ENCODE measurements at regions not wholly inside any gene's neighbourhood (a gene's known extent, or its start where the extent isn't known, plus 50 kb on each side); places are given as distances from the start of the nearest gene placed in this dataset.
"Not testable (repeated sequence)": the region's sequence is repeated elsewhere in the genome, so short reads cannot be mapped to it uniquely, and the experiment has no call there.

GRCh38 chr6:6818078-6818639, 229.6 kb downstream of the LY86 start:
- DNase-seq: no peak

DNA sequence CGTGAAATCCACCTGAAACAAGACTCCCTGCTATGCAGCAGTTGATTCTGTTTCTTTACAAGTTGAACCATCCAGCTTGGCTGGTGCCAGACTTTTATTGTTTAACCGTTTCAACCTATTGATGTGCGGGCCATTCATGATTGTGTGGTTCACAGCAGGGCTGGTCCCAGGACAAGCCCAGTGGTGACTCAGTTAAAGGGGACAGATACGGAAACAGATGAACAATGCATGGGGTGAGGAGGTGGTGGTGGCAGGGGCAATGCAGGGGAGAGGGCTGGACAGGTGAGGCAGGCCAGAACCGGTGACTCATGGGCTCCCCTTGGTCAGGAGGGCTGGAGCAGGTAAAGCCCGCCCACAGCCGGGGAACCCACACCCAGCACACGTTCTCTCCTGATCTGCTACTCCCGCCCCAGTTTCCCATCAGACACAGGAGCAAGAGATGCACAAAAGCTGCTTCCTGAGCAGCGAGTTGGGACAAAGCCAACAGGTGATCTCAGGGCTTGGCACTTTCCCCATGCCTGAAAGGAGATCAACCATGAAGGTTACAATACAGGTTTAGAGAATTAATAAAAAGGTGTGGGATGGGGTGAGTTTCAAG, 232.2 kb downstream of the LY86 start:
- no peak for DNase-seq

DNA sequence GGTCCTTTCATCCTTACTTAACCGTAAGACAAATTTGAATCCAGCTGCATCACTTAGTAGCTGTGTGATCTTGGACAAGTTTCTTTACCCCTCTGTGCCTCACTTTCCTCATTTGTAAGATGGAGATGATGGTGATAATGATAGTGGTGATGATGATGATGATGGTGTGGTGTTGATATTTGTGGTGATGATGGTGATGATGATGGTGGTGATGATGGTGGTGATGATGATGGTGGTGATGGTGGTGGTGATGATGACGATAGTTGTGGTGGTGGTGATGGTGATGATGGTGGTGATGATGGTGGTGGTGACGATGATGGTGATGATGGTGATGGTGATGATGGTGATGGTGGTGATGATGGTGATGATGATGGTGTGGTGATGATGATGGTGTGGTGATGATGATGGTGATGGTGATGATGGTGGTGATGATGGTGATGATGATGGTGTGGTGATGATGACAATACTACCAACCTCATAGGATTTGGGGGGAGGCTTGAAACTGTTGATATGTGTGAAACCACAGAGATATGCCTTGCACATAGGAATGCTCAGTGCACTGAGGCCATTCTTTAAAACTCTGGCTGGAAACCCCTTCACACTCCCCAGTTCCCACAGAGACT, 233.2 kb downstream of the LY86 start:
- no peak for DNase-seq

GRCh38 chr6:6823030-6823429, 234.5 kb downstream of the LY86 start:
- DNase-seq: no peak

DNA sequence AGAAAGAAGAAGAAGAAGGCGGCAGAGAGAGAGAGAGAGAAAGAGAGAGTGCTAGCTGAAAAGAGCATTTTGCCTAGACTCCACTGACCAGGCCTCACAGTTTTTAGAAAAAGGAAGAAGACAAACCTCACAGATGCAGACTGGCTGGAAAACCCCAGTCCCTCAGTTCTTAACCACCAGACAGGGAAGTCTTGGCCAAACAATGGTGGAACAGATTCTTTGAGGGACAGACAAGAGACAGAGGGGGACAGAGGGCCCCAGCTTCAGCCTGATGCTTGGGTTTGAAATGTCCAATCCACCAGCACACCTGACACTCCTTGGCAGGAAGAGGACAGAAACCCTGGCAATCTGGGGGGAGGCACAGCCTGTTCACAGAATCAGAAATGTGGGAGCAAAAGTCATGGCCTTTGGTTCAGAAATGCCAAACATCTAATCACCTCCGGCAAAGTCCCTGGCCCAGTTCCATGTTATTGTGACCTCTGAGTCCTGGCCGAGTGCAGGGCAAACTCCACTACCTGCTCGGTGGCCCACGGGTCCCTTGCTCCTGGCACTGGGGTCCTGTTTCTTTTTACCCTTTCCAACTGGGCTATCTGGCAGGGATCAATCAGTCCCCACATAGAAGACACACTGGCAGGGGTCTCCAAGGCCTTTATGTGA, 235.2 kb downstream of the LY86 start:
- peak in 1 of 2 donors; percentile 22 for DNase-seq

DNA sequence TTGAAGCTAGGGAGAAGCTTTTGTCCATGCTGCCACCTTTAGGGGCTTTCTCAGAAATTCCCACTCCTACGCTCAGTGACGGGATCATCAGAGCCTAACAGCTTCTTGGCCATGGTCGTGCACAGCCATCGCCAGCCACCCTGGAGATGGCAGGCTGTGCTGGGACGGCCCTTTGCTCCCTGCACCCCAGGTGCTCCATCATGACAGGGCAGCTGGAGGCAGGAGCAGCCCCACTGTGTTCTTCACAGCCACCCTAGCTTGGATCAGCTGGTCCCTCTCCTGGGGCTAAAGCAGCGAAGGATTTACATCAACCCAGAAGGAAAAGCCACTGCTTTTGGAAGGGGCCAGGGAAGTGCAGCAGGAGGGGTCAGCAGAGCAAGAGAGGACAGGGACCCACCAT, 235.9 kb downstream of the LY86 start:
- DNase-seq: no peak

- no peak for DNase-seq
These were observed 236.8 kb downstream of the LY86 start for GRCh38 chr6:6825193-6825784.

- DNase-seq: peak; percentile 10 to 48
These were observed 237.8 kb downstream of the LY86 start for GRCh38 chr6:6826095-6826901.

DNA sequence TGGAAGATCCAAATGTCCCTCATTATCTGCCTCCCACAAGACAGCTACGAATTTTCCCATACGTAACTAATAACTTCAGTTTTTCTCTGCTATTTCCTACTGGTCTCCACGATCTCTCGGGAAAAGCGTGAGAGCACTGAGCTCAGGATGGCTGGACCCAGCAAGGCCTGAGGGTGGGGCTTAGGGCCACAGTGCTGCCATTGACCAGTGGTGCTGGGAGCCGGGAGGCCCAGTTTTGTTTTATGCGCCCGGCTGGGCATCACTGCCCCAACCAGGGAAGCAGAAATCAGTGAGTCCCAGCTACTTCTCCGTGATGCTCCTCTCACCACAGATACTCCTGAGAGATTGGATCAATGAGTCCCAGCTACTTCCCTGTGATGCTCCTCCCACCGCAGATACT, 238.4 kb downstream of the LY86 start:
- no peak for DNase-seq

DNA sequence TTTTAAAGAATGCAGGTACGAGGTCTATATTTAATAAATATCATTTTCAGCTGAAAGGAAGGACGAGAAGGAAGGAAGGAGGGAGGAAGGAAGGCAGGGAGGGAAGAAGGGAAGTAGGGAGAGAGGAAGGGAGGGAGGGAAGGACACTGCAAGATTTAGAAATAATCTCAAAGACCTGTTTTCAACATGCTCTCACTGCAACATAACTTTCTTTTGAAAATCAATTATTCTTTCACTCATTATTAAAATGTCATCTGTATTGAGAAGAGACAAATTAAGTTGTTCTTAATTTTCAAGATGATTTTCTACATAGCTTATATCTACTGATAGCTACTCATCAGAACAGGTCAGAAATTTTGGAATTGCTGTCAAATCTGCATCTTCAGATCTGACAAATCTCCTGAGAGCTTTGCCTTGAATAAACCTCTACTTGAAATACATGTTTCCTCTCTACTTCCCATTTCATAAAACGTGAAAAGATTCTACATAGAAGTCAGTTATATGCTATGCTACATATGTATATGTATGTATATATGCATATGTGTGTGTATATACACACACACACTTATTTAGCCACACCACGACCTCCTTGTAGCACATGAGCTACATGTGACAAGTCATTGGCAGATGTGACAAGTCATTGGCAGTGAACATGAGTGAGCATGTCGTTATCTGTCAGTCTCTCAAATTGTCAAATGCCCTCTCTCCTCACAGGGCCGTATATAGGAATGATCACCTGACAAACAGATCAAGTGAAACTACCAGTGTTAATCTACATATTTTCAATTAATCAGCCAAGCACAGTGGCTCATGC, 241.6 kb downstream of the LY86 start:
- DNase-seq: no peak

DNA sequence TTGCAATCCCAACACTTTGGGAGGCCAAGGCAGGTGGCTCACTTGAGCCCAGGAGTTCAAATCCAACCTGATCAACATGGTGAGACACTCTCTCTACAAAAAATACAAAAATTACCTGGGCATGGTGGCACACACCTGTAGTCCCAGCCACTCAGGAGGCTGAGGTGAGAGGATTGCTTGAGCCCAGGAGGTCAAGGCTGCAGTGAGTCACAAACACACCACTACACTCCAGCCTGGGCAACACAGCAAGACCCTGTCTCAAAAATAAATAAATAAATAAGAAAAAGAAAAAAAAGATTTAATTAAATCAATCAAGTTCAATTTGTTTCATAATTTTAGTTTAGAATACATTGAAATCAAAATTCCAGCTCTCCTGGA, 242.2 kb downstream of the LY86 start:
- DNase-seq: not testable (repeated sequence)

- no peak for DNase-seq
These were observed 243.9 kb downstream of the LY86 start for GRCh38 chr6:6832439-6832838.

GRCh38 chr6:6834356-6835222, 246.1 kb downstream of the LY86 start:
- DNase-seq: no peak

DNA sequence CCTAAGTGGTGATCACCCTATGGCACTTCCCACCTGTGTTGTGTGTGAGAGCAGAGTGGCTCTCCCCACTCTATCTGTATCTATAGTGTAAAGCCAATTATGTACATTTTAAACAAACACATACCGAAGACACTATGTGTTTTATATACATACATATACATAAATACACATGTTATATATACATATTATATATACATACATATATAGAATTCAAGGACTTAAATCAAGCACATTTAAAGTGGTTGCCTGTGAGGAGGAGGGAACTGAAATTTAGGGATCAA, 246.6 kb downstream of the LY86 start:
- DNase-seq: no peak

DNA sequence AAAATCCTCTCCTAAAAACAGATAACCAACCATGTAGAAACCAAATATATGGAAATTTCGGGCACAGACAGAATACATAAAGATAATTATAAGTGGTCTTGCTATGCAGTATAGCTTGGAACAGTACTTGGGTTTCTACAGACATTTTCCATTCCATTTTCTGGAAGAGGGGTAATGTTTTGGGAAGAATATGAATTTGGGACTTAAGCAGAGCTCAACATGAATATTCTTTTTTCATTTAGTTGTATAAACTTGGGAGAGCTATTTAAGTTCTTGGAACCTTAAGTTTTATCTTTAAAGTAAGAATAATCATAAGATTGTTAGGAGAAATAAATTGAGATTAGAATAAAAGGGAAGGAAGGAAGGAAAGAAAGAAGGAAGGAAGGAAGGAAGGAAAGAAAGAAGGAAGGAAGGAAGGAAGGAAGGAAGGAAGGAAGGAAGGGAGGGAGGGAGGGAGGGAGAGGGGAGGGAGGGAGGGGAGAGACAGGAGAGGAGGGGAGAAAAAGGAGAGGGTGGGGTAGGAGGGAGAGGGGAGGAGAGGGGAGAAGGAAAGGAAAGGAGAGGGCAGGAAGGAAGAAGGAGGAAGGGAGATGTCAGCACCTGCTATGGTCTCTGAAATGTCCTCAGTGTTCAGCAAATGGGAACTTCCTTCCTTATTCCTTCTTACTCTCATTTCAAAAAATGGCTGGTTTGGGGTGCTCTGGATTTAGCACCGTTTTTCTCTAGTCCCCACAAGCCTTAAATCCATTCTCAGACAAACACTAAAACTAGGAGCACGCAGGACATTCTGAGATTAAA, 248.3 kb downstream of the LY86 start:
- DNase-seq: no peak

DNA sequence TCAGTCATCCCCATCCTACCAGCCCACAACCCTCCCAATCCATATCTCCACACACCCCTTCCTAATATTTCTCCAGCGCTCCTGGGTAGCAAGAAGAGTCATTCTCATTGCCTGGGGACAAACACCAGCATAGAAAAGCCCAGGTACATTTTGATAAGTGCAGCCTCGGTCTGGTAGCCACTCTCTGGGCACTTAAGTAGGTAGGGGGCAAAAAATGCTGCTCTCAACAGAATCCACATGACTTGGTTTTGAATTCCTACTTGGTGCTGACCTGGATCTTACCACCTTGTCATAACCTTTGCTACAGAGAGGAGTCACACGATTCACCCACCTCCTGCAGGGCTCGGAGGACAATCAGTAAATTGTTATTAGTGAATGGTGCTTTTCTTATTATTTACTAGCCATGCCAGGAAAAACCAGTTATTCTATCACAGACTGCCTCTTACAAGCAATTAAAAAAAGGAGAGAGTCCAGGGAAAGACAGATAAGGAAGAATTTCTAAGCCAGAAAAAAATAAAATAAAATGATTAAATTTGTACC, 249.1 kb downstream of the LY86 start:
- DNase-seq: no peak

- DNase-seq: peak in 1 of 2 donors; percentile 13
These were observed 252.3 kb downstream of the LY86 start for GRCh38 chr6:6840831-6841291.

DNA sequence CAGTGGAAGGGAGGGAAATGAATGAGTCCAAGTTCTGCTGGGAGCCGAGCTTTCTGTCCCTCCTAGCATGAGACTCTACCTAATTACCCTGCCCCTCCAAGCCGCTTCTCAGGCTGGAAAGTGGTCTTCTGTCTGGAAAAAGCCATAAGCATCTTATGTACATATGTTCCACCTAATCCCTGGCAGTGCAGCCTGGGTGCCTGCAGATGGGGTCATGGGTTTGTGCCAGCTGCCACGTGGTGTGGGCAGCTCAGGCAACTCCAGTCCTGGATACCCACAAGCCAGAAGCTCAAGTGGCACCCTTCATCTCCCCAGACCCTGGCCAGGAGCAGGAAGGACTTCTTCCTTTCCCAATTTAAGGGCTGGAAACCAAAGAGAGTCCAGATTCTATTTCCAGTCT, 253.1 kb downstream of the LY86 start:
- no peak for DNase-seq

DNA sequence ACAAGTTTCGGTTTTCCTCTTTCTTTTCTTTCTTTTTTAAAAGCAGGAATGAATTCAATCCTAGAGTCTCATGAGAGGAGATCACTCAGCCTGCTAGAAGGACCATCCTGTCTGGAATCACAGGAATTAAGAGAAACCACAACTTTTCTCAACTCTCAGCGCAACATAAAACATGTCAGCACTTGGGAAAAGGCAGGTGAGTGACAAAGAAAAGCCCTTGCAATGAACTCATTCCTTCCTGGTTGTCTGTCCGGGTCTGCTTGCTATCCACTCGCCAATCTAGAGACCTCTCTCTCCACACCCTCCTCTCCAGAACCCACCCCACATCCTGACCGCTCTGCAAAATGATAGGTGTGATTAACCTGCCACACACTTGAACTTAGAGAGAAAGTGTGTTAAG, 253.8 kb downstream of the LY86 start:
- no peak for DNase-seq

DNA sequence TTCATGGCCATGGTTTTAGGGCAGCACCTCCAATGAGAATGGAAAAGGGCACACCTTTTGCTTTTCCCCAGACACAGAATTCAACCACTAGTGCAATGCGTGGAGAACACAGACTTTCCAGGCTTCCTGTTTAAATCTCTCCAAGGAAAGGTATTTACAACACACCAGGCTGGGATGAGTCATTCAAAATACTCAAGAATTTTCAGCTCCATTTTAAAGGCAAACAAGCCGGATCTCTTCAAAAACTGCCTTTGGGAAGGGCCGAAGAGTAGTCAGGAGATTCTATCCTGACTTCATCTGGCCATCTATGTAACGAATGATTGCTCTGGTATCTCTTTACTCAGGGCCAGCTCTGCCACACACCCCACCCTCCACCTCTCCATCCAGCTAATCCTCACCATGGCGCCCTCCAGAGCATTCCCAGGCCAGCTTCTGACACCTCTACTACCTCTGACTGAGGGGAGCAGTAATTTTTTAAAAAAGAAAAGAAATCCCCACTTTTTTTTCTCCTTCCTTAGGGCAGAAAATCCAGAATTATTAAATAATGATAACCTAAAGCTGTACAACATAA, 254.6 kb downstream of the LY86 start:
- DNase-seq: no peak

Measured in CD4-positive, alpha-beta T cell treated with Interferon alpha-2 for 1 hour (primary cell).